ENCODE measurements at regions not wholly inside any gene's neighbourhood (a gene's known extent, or its start where the extent isn't known, plus 50 kb on each side); places are given as distances from the start of the nearest gene placed in this dataset.

GRCh38 chr13:103961129-103961528, 894.9 kb upstream of the SLC10A2 start (continued):
- no peak for TF ChIP-seq ETS1 (IDR thresholded peaks at IDR 0.05)
- TF ChIP-seq EZH2 (IDR thresholded peaks at IDR 0.05; ENCODE audit: low read depth, unreplicated experiment): no peak

DNA sequence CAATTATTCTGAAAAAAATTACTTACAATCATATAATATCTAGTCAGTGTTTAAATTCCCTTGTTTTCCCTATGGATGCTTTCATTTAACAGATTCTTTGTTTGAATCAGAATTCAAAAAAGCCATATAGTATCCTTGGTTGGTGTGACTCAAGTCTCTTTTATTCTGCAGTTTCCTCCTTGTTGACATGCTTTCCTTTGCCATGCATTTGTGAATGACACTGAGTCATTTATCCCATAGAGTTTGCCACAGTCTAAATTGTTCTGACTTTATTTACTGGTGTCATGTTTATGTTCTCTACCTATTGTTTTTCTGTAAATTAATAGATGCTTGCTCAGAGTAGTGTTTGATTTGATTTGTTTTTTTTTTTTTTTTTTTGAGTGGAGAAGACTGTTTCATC, 893.8 kb upstream of the SLC10A2 start:
- Histone ChIP-seq H3K27me3 (ENCODE audit: insufficient read depth) (no peaks in the 10 kb centered on the region), H3K4me3 (no peak overlapping the region), H3K4me2 (no peak overlapping the region), H3K27ac (ENCODE audit: low read depth) (no peak overlapping the region), H3K9me2 (ENCODE audit: insufficient read depth) (no peaks in the 10 kb centered on the region; the same call in 1 of the 2 replicates), H3F3A (replicated peaks; ENCODE audit: low read depth) (no peaks in the 10 kb centered on the region), H3K36me3 (ENCODE audit: insufficient read depth) (no peaks in the 10 kb centered on the region), H2AFZ (no peak overlapping the region), H3K4me1 (ENCODE audit: insufficient read depth) (no peaks in the 10 kb centered on the region), H4K20me1 (replicated peaks; ENCODE audit: insufficient read depth) (no peaks in the 10 kb centered on the region), H3K79me2 (replicated peaks; ENCODE audit: insufficient read depth) (no peaks in the 10 kb centered on the region)
- Mint-ChIP-seq H3K9me3 (no peaks in the 10 kb centered on the region), H3K27me3 (ENCODE audit: insufficient read depth, low read depth, poor library complexity) (no peaks in the 10 kb centered on the region), H3K4me1 (no peaks in the 10 kb centered on the region), H3K27ac (no peak overlapping the region), H3K4me3 (no peak overlapping the region), H3K36me3 (ENCODE audit: low read depth) (no peaks in the 10 kb centered on the region)
- ATAC-seq: no peak
- TF ChIP-seq POLR2AphosphoS5 (IDR thresholded peaks at IDR 0.05; ENCODE audit: low read depth): no peak
- TF ChIP-seq, protein P1, sequence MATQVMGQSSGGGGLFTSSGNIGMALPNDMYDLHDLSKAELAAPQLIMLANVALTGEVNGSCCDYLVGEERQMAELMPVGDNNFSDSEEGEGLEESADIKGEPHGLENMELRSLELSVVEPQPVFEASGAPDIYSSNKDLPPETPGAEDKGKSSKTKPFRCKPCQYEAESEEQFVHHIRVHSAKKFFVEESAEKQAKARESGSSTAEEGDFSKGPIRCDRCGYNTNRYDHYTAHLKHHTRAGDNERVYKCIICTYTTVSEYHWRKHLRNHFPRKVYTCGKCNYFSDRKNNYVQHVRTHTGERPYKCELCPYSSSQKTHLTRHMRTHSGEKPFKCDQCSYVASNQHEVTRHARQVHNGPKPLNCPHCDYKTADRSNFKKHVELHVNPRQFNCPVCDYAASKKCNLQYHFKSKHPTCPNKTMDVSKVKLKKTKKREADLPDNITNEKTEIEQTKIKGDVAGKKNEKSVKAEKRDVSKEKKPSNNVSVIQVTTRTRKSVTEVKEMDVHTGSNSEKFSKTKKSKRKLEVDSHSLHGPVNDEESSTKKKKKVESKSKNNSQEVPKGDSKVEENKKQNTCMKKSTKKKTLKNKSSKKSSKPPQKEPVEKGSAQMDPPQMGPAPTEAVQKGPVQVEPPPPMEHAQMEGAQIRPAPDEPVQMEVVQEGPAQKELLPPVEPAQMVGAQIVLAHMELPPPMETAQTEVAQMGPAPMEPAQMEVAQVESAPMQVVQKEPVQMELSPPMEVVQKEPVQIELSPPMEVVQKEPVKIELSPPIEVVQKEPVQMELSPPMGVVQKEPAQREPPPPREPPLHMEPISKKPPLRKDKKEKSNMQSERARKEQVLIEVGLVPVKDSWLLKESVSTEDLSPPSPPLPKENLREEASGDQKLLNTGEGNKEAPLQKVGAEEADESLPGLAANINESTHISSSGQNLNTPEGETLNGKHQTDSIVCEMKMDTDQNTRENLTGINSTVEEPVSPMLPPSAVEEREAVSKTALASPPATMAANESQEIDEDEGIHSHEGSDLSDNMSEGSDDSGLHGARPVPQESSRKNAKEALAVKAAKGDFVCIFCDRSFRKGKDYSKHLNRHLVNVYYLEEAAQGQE (IDR thresholded peaks at IDR 0.05; ENCODE audit: unreplicated experiment): no peak
- TF ChIP-seq, protein P2, sequence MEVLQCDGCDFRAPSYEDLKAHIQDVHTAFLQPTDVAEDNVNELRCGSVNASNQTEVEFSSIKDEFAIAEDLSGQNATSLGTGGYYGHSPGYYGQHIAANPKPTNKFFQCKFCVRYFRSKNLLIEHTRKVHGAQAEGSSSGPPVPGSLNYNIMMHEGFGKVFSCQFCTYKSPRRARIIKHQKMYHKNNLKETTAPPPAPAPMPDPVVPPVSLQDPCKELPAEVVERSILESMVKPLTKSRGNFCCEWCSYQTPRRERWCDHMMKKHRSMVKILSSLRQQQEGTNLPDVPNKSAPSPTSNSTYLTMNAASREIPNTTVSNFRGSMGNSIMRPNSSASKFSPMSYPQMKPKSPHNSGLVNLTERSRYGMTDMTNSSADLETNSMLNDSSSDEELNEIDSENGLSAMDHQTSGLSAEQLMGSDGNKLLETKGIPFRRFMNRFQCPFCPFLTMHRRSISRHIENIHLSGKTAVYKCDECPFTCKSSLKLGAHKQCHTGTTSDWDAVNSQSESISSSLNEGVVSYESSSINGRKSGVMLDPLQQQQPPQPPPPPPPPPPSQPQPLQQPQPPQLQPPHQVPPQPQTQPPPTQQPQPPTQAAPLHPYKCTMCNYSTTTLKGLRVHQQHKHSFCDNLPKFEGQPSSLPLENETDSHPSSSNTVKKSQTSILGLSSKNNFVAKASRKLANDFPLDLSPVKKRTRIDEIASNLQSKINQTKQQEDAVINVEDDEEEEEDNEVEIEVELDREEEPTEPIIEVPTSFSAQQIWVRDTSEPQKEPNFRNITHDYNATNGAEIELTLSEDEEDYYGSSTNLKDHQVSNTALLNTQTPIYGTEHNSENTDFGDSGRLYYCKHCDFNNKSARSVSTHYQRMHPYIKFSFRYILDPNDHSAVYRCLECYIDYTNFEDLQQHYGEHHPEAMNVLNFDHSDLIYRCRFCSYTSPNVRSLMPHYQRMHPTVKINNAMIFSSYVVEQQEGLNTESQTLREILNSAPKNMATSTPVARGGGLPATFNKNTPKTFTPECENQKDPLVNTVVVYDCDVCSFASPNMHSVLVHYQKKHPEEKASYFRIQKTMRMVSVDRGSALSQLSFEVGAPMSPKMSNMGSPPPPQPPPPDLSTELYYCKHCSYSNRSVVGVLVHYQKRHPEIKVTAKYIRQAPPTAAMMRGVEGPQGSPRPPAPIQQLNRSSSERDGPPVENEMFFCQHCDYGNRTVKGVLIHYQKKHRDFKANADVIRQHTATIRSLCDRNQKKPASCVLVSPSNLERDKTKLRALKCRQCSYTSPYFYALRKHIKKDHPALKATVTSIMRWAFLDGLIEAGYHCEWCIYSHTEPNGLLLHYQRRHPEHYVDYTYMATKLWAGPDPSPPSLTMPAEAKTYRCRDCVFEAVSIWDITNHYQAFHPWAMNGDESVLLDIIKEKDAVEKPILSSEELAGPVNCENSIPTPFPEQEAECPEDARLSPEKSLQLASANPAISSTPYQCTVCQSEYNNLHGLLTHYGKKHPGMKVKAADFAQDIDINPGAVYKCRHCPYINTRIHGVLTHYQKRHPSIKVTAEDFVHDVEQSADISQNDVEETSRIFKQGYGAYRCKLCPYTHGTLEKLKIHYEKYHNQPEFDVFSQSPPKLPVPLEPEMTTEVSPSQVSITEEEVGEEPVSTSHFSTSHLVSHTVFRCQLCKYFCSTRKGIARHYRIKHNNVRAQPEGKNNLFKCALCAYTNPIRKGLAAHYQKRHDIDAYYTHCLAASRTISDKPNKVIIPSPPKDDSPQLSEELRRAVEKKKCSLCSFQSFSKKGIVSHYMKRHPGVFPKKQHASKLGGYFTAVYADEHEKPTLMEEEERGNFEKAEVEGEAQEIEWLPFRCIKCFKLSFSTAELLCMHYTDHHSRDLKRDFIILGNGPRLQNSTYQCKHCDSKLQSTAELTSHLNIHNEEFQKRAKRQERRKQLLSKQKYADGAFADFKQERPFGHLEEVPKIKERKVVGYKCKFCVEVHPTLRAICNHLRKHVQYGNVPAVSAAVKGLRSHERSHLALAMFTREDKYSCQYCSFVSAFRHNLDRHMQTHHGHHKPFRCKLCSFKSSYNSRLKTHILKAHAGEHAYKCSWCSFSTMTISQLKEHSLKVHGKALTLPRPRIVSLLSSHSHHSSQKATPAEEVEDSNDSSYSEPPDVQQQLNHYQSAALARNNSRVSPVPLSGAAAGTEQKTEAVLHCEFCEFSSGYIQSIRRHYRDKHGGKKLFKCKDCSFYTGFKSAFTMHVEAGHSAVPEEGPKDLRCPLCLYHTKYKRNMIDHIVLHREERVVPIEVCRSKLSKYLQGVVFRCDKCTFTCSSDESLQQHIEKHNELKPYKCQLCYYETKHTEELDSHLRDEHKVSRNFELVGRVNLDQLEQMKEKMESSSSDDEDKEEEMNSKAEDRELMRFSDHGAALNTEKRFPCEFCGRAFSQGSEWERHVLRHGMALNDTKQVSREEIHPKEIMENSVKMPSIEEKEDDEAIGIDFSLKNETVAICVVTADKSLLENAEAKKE (CRISPR knock-in tag; IDR thresholded peaks at IDR 0.05): no peak
- no peak for TF ChIP-seq STAT1 (IDR thresholded peaks at IDR 0.05; ENCODE audit: unreplicated experiment)
- TF ChIP-seq EZH2phosphoT487 (IDR thresholded peaks at IDR 0.05; ENCODE audit: unreplicated experiment): no peak
- TF ChIP-seq ZNF331 (CRISPR knock-in tag; IDR thresholded peaks at IDR 0.05; ENCODE audit: low read depth): no peak
- no peak for TF ChIP-seq CREB1 (CRISPR knock-in tag; IDR thresholded peaks at IDR 0.05; ENCODE audit: low read depth)
- TF ChIP-seq NANOG (IDR thresholded peaks at IDR 0.05; ENCODE audit: borderline replicate concordance): no peak
- no peak for TF ChIP-seq ZNF114 (CRISPR knock-in tag; IDR thresholded peaks at IDR 0.05)
- TF ChIP-seq EZH2 (IDR thresholded peaks at IDR 0.05; ENCODE audit: low read depth, unreplicated experiment): no peak
- no peak for TF ChIP-seq ETS1 (IDR thresholded peaks at IDR 0.05)
- no peak for DNase-seq (ENCODE audit: low spot score)

Measured in GM23338 (cell line).